ENCODE measurements at regions not wholly inside any gene's neighbourhood (a gene's known extent, or its start where the extent isn't known, plus 50 kb on each side); places are given as distances from the start of the nearest gene placed in this dataset.

DNA sequence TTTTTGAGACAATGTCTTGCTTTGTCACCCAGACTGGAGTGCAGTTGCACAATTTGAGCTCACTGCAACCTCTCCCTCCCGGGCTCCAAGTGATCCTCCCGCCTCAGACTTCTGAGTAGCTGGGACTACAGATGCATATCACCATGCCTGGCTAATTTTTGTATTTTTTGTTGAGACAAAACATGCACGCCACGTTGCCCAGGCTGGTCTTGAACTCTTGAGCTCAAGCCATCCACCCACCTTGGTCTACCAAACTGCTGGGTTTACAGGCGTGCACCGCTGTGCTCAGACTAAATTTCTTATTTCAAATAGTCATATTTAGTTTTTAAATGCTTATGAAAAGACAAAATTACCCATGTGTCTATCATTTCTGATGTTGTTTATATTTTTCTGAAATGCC, 2324.1 kb downstream of the MAT2B start:
- DNase-seq (ENCODE audit: low read depth): no peak

GRCh38 chr5:165834891-165835290, 2329.5 kb downstream of the MAT2B start:
- no peak for DNase-seq (ENCODE audit: low read depth)

- DNase-seq (ENCODE audit: low read depth): no peak
These were observed 2330.6 kb downstream of the MAT2B start for GRCh38 chr5:165836046-165836445.

DNA sequence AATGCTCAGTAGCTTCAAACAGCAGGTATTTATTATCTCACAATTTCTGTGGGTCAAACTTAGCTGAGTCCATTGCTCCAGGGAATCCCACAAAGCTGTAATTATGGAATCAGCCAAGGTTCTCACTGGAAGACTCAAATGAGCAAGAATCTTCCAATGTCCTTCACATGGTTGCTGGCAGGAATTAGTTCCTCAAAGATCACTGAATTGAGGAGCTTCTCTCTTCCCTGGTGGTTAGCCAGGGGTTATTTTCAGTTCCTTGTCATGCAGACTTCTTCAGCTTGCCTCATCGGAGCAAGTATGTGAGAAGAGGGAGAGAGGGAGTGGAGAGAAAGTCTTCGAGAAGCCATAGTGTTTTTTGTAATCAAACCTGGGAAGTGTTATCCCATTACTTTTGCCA, 2331.9 kb downstream of the MAT2B start:
- no peak for DNase-seq (ENCODE audit: low read depth)

DNA sequence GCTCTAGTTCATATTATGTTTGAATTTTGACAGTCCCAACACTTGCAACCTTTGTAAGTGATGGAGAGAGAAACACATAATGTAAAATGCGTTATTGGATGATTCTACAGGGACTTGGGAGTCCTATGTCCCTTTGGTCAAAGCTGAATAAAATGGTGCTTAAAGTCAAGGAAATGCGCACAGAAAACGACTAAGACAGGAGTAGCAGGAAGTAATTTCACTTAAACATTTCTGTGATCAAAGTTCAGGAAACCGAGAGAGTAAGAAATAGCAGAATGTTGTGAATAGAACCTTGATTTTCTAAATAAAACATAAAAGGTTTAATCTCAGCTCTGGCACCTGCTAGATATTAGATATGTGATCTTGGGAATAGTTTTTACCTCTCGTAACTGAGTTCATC, 2339.2 kb downstream of the MAT2B start:
- no peak for DNase-seq (ENCODE audit: low read depth)

DNA sequence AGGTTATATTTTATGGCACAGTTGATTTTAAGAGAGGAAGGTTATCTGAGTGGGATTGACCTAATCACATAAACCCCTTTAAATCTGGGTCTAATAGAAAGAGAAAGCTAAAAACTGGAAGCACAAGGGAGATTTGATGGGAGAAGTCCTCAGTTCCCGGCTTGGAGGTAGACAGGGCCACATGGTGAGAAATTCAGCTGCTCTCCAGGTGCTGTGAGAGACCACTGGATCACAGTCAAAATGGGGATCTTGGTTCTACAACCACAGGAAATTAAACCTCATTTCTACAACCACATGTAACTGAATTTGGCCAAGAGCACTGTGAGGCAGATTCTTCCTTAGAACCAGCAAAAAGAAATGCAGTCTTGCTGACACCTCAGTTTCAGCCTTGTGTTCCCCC, 2352.7 kb downstream of the MAT2B start:
- DNase-seq (ENCODE audit: low read depth): no peak

GRCh38 chr5:165859251-165859650, 2353.8 kb downstream of the MAT2B start:
- DNase-seq (ENCODE audit: low read depth): no peak

DNA sequence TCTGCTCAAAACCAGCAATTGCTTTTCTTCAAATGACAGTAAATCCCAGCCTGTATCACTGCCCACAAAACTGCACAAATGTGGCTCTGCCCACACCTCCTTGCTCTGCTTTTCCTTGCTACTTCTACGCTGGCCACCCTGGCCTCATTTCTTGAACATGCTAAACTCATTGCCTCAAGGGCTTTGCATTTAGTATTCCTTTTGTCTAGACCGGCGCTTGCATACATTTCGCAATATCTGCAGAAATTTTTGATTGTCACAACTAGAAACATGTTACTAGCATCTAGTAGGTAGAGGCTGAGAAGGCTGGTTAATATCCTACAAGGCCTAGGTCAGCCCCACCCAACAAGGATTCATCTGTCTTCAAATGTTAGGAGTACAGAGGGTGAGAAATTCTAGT, 2357.8 kb downstream of the MAT2B start:
- no peak for DNase-seq (ENCODE audit: low read depth)

DNA sequence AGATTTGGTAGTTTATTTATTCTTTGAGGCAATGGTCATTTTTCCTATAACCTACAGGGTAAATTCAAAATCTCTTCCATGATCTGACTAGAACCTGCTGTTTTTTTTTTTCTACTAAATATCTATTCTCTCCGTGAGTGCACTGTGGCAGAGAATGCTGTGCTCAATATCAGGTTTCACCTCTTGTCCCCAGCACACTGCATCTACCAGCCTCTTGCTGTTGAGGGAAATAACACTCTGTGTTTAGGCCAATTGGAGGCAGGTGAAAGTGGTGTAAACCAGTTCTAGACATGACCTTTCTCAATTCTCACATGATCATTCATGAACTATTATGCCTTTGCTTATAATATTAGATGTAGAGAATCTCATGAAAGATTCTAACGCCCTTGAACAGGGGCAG, 2365.9 kb downstream of the MAT2B start:
- no peak for DNase-seq (ENCODE audit: low read depth)

GRCh38 chr5:165874851-165875250, 2369.4 kb downstream of the MAT2B start:
- DNase-seq (ENCODE audit: low read depth): no peak

DNA sequence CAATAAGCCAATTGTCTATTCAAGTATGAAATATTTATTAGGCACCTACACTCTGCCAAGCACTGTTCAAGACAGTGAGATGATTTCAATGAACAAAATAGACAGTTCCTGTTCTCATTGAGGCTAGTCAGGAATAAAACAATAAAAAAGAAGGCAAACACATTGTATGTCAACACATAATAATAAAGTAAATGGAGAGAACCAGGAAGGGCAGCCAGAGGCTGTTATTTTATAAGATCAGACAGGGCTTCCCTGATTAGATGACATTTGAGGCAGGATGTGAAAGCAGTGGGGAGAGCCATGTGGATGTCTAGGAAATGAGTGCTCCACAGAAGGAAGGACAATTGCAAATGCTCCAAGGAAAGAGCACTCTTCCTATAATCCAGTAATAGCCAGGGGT, 2371.1 kb downstream of the MAT2B start:
- no peak for DNase-seq (ENCODE audit: low read depth)

DNA sequence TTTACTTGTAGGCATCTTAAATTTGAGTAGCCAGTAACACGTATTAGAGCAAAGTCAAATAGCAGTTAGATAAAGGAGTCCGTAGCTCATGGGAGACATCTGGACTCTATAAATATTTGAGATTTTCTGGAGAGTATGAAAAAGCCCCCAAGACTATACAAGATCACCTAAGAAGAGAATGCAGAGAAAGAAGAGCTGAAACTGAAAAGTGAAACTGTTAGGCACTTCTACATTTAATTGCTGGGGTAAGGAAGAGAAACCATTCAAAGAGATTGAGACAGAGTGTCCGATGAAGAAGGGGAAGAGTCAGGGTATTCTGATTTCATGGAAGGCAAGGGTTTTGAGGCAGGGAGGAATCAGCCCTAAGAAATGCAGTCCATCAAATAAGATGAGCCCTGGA, 2372.1 kb downstream of the MAT2B start:
- DNase-seq (ENCODE audit: low read depth): no peak

GRCh38 chr5:165881259-165881658, 2375.8 kb downstream of the MAT2B start:
- no peak for DNase-seq (ENCODE audit: low read depth)

GRCh38 chr5:165882099-165882498, 2376.7 kb downstream of the MAT2B start:
- DNase-seq (ENCODE audit: low read depth): no peak

- DNase-seq (ENCODE audit: low read depth): no peak
These were observed 2380.4 kb downstream of the MAT2B start for GRCh38 chr5:165885623-165886350.

DNA sequence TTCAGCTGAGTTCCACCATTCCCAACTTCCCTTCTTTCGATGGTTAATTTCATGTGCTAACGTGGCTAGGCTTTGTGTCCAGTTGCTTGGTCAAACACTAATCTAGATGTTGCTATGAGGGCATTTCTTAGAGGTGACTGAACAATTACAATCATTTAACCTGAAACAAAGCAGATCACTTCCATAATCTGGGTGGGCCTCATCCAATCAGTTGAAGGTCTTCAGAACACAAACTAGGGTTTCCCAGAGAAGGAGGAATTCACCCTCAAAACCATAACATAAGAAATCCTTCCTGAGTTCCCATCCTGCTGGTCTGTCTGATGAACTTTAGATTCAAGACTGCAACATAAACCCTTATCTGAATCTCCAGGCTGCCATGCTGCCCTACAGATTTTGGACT, 2381.7 kb downstream of the MAT2B start:
- no peak for DNase-seq (ENCODE audit: low read depth)

DNA sequence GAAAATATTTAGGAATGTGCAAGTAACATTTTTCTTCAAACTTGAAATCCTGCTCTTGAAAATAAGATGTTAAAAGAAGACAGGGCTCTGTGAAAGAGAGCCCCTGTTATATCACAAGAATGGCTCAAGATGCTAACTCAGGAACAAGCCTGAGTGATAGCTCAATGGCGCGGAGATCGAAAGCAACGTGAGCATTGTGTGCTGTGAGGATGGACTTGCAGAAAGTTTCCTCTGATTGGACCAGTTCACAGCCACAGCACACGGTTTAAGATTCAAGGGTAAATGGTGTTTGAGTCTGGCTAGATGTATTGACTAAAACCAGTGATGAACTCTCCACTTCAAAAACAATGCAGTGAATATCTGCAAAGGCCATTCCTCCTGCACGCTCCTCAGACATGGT, 2387.0 kb downstream of the MAT2B start:
- no peak for DNase-seq (ENCODE audit: low read depth)

GRCh38 chr5:165894916-165895315, 2389.5 kb downstream of the MAT2B start:
- DNase-seq (ENCODE audit: low read depth): no peak

- DNase-seq (ENCODE audit: low read depth): no peak
These were observed 2387.6 kb upstream of the WWC1 start for GRCh38 chr5:165903835-165904234.

DNA sequence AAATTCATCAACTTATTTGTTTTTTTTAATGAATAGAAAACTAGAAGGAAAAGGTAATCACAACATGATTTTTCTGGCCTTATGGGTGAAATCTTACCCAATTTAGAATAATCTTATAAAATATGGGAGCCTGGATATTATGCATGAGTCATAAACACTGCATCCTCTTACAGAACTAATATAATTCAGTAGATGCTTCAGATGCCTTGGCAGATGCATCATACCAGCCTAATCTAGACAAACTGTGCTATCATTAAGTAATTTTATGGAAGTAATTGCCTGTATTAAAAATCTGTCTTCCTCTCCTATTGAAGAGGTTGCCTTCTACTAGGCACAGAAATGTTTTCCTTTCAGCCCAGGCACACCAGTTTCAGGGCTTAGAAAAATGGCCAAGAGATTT, 2384.6 kb upstream of the WWC1 start:
- DNase-seq (ENCODE audit: low read depth): no peak

- DNase-seq (ENCODE audit: low read depth): no peak
These were observed 2378.4 kb upstream of the WWC1 start for GRCh38 chr5:165913059-165913458.

- DNase-seq (ENCODE audit: low read depth): no peak
These were observed 2377.0 kb upstream of the WWC1 start for GRCh38 chr5:165914456-165914855.

- DNase-seq (ENCODE audit: low read depth): no peak
These were observed 2372.2 kb upstream of the WWC1 start for GRCh38 chr5:165919196-165919595.

- no peak for DNase-seq (ENCODE audit: low read depth)
These were observed 2370.8 kb upstream of the WWC1 start for GRCh38 chr5:165920655-165921054.

DNA sequence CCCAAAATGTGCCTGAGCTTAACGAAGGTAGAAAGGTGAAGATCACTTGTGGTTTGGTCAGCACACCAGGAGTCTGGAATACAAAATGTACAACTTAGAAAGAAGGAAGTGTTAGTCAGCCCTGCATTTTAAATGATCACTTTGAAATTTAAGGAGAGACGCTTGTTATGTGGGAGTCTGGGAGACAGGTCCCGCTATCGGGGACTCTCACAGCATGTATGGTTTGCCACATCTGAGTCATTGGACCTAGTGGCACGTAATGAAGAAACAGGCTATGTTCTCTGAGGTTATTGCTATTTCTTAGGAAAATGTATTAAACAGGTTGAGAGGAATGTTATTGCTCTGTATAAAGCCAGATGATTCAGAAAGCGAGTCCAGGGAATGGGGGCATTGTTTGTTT, 2362.5 kb upstream of the WWC1 start:
- no peak for DNase-seq (ENCODE audit: low read depth)

Data from ELR (cell line).